Neural cell (in vitro differentiated cells): ENCODE measurements at regions not wholly inside any gene's neighbourhood (a gene's known extent, or its start where the extent isn't known, plus 50 kb on each side); places are given as distances from the start of the nearest gene placed in this dataset.

ENCODE experiments used
- EP300 ChIP-seq: fragments of 450-650 bp; conservative IDR thresholded peaks from 2 replicates; pipeline ENCODE4 v1.6.1; 2014; ENCODE audit warnings: antibody characterized with exemption, mild to moderate bottlenecking, moderate library complexity; ENCODE audit not compliant: poor library complexity, severe bottlenecking
- EZH2 ChIP-seq: fragments of 200-600, 300-800 bp; shearing (Covaris generic), sonication (generic); IDR thresholded peaks from 2 replicates; pipeline ENCODE4 v1.6.1; 2014; ENCODE audit warnings: antibody characterized with exemption, low read length, borderline replicate concordance, mild to moderate bottlenecking; ENCODE audit not compliant: insufficient read depth, poor library complexity, severe bottlenecking
- RAD21 ChIP-seq: fragments of 450-650 bp; conservative IDR thresholded peaks from 2 replicates; pipeline ENCODE4 v1.6.1; 2014; ENCODE audit warnings: antibody characterized with exemption, mild to moderate bottlenecking, moderate library complexity
- TF ChIP-seq, protein P1 (sequence below): fragments of 450-650 bp; IDR thresholded peaks from 2 replicates; pipeline ENCODE4 v1.5.1; 2014; ENCODE audit warnings: antibody characterized with exemption, mild to moderate bottlenecking, moderate library complexity; ENCODE audit not compliant: poor library complexity, severe bottlenecking

DNA sequence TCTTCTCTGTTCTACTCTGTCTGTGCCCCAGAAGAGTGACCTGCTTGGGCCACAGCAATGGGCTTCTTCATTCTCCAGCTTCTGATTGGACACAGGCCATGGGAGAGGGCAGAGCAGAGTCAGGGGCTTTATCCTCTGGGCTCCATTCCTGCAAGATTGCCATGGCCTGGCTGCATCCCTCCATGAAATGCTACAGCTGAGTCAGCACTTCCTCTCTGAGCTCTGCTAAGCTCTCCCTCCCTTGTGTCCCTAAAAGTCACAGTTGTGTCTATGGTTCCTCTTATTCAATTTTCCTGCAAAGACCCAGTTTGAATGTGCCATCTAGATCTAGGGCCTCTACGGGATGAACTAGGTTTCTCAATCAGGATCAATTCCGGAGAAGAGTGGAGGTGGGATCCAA, 903.8 kb downstream of the TYW1 start:
- TF ChIP-seq, protein P1, sequence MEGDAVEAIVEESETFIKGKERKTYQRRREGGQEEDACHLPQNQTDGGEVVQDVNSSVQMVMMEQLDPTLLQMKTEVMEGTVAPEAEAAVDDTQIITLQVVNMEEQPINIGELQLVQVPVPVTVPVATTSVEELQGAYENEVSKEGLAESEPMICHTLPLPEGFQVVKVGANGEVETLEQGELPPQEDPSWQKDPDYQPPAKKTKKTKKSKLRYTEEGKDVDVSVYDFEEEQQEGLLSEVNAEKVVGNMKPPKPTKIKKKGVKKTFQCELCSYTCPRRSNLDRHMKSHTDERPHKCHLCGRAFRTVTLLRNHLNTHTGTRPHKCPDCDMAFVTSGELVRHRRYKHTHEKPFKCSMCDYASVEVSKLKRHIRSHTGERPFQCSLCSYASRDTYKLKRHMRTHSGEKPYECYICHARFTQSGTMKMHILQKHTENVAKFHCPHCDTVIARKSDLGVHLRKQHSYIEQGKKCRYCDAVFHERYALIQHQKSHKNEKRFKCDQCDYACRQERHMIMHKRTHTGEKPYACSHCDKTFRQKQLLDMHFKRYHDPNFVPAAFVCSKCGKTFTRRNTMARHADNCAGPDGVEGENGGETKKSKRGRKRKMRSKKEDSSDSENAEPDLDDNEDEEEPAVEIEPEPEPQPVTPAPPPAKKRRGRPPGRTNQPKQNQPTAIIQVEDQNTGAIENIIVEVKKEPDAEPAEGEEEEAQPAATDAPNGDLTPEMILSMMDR, result no peak
- TF ChIP-seq EP300 (no peak), EZH2 (no peak), RAD21 (no peak)
